OCI-M2 (cell line): ENCODE measurements at regions not wholly inside any gene's neighbourhood (a gene's known extent, or its start where the extent isn't known, plus 50 kb on each side); places are given as distances from the start of the nearest gene placed in this dataset.

Experiments
- DNase-seq: peaks from one replicate; lab custom pipeline; 2025; ENCODE audit not compliant: unreplicated experiment; lab: John Stamatoyannopoulos, UW

- DNase-seq = no peak
Observed at GRCh38 chr3:135460273-135460672, 505.3 kb upstream of the PPP2R3A start.

DNA sequence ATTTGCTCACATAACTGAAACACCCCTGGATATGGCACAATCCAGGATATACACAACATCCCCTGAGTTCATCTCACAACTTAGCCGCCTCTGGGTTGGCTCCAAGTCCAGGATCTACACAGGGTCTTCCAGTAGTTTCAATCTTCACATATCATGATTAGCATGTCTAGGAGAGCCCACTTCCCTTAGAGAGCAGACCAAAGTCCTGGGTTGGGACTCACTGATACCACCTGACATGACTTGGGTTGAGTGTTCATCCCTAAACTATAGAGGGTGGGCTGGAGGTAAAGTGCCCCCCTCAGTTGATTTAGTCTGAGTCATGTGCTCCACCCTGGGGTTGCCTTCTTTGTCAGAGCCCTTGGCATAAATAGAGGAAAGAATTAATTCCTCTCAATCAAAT, 493.6 kb upstream of the PPP2R3A start:
- DNase-seq = no peak

DNA sequence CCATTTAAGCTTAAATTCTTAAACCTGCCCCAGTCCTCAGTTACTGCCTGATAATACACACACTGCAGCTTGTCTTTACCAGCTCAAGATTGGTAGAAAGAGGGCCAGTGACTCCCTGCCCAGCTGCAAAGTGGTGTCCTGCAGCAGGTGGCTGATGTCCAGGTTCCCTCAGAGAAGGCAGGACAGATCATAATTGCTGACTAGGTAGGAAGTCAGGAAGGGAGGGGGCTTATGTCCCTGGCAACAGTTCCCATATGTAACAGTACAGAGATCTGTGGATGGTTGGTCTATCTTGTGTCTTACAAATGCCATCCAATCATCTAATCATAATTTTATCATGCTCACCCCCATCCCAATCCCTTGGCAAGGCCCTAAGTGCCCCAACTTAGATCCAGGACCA, 492.1 kb upstream of the PPP2R3A start:
- DNase-seq = no peak

DNA sequence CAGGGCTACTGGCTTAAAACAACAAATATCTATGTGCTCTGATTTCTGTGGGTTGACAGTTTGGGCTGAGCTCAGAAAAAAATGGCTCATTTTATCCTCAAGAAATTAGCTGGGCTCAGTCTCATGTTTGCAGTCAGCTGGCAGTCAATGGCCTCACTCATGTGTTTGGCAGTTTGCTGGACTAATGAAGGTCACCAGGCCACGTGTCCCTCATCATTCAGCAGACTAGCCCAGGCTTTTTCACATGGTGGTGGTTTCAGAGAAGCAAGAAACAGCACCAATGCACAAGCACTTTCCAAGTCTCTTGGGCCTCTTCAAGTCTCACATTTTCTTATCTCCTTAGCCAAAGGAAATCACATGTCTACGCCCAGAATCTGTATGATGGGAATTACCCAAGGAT, 478.3 kb upstream of the PPP2R3A start:
- no peak for DNase-seq

DNA sequence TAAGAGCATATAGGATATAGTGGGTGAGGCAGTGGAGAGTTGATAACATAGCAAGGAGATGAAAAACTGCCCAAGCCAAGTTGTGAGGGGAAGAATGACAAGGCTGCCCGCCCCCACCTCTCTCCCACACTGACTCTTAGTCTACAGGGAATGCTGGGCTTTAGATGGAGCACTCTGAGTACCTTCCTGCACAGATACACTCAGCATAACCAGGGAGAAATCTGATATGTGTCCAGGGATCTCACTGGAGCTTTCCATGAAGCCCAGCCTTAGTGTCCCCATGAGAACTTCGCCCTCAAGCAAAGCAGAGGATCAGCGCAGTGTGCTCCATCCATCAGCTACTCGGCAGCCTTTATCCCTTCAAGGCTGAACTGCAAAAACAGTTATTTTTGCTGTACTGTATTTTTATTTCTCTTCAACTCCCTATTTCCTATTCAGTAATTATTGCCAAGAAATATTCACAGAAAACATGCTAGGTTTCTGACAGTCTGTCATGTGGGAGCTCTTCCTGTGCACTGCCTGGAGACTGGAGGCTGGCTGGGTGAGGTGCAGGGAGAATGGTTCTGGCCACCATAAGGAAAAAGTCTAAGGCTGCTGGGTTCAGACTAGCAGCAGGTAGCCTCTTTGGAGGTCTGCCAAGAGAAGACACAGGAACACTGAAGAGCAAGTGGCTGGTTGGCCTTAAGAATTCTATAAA, 475.2 kb upstream of the PPP2R3A start:
- no peak for DNase-seq

DNA sequence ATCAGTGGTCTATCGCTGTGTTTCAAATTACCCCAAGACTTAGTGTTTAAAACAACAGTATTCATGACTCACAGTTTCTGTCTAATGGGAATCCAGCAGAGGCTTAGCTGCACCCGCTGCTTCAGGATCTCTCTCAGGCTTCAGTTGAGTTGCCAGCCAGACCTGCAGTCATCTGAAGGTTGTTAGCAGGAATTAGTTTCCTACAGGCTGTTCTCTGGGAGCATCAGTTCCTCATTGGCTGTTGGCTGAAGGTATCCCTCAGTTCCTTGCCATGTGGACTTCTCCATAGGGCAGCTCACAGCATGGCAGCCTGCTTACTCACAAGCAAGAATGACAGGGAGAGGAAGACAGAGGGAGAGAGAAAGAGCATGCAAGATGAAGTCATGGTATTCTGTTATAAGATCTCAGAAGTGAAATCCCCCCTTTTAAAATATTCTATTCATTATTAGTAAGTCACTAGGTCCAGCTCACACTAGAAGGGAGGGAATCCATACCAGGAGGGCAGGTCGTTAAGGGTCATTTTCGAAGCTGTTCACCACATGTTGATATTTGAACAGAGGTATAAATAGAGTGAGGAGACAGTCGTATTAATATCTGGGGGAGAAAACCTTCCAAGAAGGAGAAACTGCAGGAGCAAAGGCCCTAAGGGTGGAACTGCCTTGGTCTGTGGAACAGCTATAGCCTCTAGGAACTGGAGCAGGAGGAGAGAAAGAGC, 473.9 kb upstream of the PPP2R3A start:
- DNase-seq = no peak

- DNase-seq = no peak
Observed at GRCh38 chr3:135495891-135496290, 469.6 kb upstream of the PPP2R3A start.

DNA sequence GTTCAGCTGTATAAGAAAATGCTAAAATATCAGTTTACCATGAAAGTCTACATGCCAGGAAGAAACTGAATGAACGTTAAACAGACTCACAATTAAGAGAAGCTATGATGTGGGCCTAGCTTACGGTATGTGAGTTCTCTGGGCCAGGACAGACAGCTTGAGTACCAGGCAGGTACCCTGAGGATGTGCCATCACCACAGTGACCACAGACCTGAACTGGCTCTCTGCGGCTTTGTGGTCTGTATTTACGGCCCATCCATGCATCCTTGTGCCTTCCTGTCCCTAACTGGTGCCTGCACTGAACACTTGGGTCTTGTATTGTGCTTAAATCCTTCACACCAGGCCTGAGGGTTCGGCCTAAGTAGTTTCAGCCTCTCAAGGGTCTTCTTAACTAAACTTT, 467.5 kb upstream of the PPP2R3A start:
- DNase-seq = no peak

GRCh38 chr3:135499426-135499825, 466.1 kb upstream of the PPP2R3A start:
- no peak for DNase-seq

- no peak for DNase-seq
Observed at GRCh38 chr3:135500034-135500433, 465.5 kb upstream of the PPP2R3A start.

DNA sequence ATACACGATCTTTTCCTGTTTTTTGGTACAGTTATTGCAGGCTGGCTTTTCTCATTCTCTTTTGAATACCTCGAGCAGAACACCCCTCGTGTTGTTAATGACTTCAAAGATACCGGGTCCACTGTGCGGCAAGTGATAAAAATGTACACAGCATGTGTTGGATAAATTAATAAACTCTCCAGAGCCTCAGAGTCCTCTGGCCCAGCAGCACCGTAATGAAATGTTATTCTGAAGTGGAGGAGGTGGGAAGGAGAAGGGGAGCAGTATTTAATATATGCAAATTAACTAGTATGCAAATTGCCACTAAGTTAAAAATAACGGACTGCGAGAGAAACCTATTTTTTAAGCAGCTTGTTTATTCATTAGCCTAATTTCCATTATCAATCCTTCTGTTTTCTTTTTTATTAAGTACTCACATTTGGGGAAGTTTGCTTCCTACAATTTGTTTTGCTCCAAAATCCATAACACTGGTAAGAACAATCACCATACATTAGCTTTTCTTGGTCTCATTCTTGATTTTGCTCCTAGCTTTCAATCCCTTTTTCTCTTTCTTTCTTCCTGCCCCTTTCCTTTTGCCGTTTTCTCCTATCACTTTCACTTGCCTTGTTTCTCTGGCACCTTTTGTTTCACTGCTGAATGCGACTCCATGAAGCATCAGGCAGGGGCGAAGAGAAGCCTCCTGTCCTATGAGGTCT, 462.3 kb upstream of the PPP2R3A start:
- DNase-seq = no peak

DNA sequence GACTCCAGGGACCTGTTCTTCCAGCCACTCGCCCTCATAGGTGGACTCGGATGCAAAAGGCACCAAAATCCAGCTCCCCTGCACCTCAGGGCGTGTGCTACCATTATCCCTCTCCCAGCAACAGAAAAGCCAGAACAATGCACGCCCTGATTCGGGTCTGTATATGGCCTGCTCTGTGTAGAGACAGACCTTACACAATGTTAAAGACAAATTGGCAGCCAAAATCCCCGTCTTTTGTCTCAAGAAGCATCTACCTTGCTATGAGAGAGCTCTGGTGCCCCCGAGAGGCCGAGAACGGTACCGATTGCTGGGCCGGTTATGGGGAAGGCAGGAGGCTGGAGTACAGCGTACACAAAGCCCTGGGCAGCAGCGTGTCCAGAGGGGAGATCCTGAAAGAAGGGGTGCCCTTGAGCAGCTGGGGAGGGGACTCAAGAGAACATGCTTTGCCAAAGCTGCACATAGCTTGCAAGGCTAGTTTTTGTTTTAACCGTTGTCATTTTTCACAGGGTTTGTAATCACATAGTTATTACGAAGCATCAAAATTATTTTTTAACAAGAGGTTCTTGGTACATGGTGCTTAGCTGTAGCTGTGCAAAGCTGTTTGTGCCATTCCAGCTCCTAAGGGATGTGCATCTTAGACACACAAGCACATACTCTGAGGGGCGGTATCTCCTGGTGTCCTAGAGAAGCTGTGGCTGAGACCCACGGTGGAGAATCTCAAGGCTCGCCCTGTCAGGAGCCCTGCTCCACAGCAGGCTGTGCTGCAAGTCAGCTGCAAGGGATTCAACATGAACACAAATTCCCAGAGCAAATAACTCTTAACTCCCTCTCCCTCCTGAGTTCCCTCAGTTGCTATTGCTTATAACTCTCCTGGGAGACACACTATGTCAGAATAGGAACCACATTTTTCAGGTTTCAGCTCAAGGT, 461.5 kb upstream of the PPP2R3A start:
- DNase-seq = no peak

DNA sequence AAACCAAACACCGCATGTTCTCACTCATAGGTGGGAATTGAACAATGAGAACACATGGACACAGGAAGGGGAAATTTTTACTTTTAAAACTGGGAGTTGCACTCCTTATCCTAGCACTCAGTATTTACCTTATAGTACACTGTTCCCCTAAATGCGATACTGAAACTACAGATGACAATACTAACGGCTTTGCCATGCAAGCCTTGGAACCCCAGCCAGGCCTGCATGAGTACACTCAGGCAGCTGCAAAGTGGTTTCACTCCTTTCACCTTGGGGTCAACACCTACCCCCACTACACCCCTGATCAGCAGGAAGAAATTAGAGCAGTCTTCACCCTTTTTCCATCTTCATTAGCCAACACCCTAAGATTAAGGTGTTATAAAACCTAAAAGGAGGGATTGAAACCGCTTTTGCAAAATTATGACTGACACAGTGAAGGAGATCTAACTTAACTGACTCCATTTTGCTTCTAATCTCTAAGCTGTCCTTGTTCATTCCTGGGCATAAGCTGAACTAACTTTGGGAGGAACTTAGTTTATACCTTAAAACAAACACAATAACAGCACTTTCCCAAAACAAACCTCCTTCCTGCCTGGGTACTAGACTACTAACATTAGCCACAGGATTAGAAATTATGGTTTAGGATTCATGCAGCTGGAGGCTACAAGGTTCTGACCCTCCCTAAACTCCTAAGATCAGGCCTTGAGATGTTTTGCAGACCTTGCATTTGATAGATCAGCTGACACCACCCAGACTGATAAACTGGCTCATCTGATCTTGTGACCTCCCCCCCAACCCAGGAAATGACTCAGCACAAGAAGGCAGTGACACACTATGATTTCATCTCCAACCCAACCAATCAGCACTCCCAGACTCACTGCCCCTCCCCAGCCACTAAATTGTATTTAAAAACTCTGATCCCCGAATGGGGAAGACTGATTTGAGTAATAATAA, 452.1 kb upstream of the PPP2R3A start:
- no peak for DNase-seq

DNA sequence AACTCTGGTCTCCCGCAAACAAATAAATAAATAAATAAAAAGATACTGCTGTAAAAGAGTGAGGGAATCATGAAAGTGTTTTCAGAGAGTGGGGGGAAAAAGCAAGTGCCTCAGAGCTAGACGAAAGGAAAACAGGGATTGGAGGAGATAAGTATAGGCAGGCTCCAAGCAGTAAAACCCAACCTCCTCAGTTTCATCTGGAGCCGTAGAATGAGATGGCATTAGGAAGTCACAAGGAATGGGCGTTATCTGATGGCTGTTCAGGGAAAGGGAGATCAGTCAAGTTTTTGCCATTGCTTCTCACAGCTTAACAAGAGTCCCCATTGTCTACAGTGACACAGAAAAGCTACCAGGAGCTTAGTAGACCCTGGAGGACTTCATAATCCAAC, 451.5 kb upstream of the PPP2R3A start:
- no peak for DNase-seq

DNA sequence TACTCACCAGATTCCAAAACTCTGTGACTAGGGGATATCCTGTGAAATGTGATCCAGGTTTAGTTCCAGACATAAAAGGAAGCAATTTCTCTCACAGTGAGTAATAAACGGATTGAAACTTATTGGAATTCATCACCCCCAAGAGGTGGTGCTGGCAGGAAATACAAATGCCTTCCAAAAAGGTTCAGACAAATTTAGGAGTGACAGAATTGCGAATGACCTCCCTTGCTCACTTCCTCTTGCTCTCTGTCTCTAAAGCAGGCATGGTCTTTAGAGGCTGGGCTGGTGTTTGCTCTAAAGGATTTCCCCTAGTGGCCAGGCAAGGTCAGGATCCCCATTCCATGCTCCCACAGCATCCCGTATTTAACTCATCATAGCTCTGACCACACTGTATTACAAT, 449.4 kb upstream of the PPP2R3A start:
- DNase-seq = no peak

DNA sequence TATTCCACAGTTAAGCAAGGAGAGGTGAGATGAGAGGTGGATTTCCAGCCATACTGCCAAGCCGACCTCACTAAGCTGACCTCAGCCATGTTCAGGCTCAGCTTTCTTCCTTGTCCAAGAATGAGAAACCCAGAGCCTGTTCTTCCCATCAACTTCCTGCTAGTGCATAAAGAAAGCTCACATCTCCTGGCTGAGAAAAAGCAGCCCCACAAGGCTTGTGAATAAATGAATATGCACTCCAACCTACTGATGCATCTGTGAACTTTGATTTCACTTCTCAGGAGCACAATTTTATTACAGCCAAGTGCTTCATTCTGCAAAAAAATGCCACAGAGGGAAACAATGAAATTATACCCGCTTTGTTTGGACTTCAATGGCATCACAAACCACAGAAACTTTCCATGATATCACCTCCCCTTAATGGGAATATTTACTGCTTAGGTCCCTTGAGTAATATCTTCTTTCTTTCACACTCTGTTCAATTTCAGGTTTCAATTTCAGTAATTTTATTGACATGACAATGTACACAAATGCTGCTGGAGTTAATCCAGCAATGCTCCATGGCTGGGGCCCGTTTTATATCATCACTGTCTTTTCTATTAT, 437.0 kb upstream of the PPP2R3A start:
- DNase-seq = no peak

DNA sequence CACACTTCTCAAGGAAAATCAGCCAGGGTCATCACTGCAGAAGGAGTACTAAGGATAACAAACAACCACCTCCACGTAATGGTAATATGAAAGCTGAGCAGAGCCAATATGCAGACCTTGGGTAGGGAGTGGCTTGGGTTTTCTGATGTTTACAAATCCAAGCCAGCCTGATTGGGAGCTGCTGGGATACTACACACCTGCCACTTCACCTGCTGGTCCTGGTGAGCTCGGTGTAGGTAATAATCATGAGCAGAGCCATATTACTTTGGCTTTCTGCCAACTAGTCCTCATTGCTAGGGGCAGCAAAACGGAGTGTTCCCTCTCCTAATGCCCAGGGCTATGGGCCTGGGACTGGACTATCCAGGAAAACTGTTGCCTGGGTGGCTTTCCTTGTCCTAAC, 433.5 kb upstream of the PPP2R3A start:
- DNase-seq = no peak

- no peak for DNase-seq
Observed at GRCh38 chr3:135538123-135538522, 427.4 kb upstream of the PPP2R3A start.

DNA sequence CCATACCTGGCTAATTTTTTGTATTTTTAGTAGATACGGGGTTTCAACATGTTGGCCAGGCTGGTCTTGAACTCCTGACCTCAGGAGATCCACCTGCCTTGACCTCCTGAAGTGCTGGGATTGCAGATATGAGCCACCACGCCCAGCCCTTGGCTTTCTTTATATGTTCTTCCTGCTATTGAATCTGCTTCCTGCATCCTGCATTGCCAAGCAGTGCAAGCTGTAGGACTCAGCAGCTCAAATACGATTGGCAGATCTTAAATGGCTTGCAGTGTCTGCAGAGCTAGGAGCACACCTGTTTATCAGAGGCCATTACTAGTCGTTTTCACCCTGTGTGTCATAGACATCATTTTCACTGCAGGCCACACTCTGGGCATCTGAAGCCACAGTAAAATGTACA, 426.2 kb upstream of the PPP2R3A start:
- DNase-seq = no peak

- DNase-seq = no peak
Observed at GRCh38 chr3:135539854-135540253, 425.7 kb upstream of the PPP2R3A start.
